AG08396 (cell line): ENCODE measurements at regions not wholly inside any gene's neighbourhood (a gene's known extent, or its start where the extent isn't known, plus 50 kb on each side); places are given as distances from the start of the nearest gene placed in this dataset.
"Not testable (repeated sequence)": the region's sequence is repeated elsewhere in the genome, so short reads cannot be mapped to it uniquely, and the experiment has no call there.

ENCODE experiments used
- DNase-seq: peaks from one replicate; pipeline ENCODE4 v3.0.0; 2012; ENCODE audit warnings: low spot score, mixed read lengths

- no peak for DNase-seq
Measured at GRCh38 chr5:173495225-173495904, 121.1 kb downstream of the BOD1 start.

GRCh38 chr5:173494446-173494845 lies 122.0 kb downstream of the BOD1 start:
- no peak for DNase-seq

- no peak for DNase-seq
Measured at GRCh38 chr5:173493846-173494245, 122.6 kb downstream of the BOD1 start.

GRCh38 chr5:173493040-173493439 lies 123.4 kb downstream of the BOD1 start:
- DNase-seq: no peak

- DNase-seq: no peak
Measured at GRCh38 chr5:173490681-173491080, 125.8 kb downstream of the BOD1 start.

- DNase-seq: no peak
Measured at GRCh38 chr5:173488144-173488543, 128.3 kb downstream of the BOD1 start.

GRCh38 chr5:173487300-173487699 lies 129.2 kb downstream of the BOD1 start:
- no peak for DNase-seq

GRCh38 chr5:173486355-173487225 lies 129.9 kb downstream of the BOD1 start:
- DNase-seq: no peak

GRCh38 chr5:173484569-173484968 lies 131.9 kb downstream of the BOD1 start:
- DNase-seq: no peak

- DNase-seq: not testable (repeated sequence)
Measured at GRCh38 chr5:173483599-173483998, 132.9 kb downstream of the BOD1 start.

- no peak for DNase-seq
Measured at GRCh38 chr5:173483160-173483559, 133.3 kb downstream of the BOD1 start.

- DNase-seq: no peak
Measured at GRCh38 chr5:173481821-173482220, 134.6 kb downstream of the BOD1 start.

- no peak for DNase-seq
Measured at GRCh38 chr5:173480896-173481295, 135.6 kb downstream of the BOD1 start.

- DNase-seq: no peak
Measured at GRCh38 chr5:173479711-173480110, 136.7 kb downstream of the BOD1 start.

- no peak for DNase-seq
Measured at GRCh38 chr5:173477345-173478040, 139.0 kb downstream of the BOD1 start.

- no peak for DNase-seq
Measured at GRCh38 chr5:173475780-173476179, 140.7 kb downstream of the BOD1 start.

- DNase-seq: peak; percentile 49
Measured at GRCh38 chr5:173474881-173475287, 141.6 kb downstream of the BOD1 start.

- DNase-seq: no peak
Measured at GRCh38 chr5:173473288-173473687, 143.2 kb downstream of the BOD1 start.

GRCh38 chr5:173472784-173473278 lies 143.6 kb downstream of the BOD1 start:
- DNase-seq: no peak

- DNase-seq: peak; percentile 61
Measured at GRCh38 chr5:173472164-173472563, 143.9 kb upstream of the STC2 start.

- no peak for DNase-seq
Measured at GRCh38 chr5:173468821-173469251, 140.6 kb upstream of the STC2 start.

- DNase-seq: no peak
Measured at GRCh38 chr5:173466227-173466626, 138.0 kb upstream of the STC2 start.

GRCh38 chr5:173464813-173465212 lies 136.6 kb upstream of the STC2 start:
- no peak for DNase-seq
